Erythroblast (primary cell): ENCODE measurements at regions not wholly inside any gene's neighbourhood (a gene's known extent, or its start where the extent isn't known, plus 50 kb on each side); places are given as distances from the start of the nearest gene placed in this dataset.
"Not testable (repeated sequence)": the region's sequence is repeated elsewhere in the genome, so short reads cannot be mapped to it uniquely, and the experiment has no call there.

Experiments
- DNase-seq, 2 experiments: peaks; one replicate each; lab custom pipeline; 2025; lab: John Stamatoyannopoulos, UW
- GATA1 ChIP-seq: IDR thresholded peaks from 2 replicates; pipeline ENCODE4 v1.6.1; 2011; ENCODE audit warnings: low read depth, mild to moderate bottlenecking, control low read depth, low read length, moderate library complexity
- POLR2A ChIP-seq: IDR thresholded peaks from 2 replicates; pipeline ENCODE4 v1.6.1; 2011; ENCODE audit warnings: mild to moderate bottlenecking, low read length

GRCh38 chr2:13240789-13241487, 524.2 kb downstream of the TRIB2 start:
- TF ChIP-seq POLR2A = no peak
- TF ChIP-seq GATA1 = no peak
- DNase-seq = no peak

GRCh38 chr2:13252615-13253014, 535.9 kb downstream of the TRIB2 start:
- no peak for TF ChIP-seq POLR2A
- no peak for TF ChIP-seq GATA1
- DNase-seq = no peak

GRCh38 chr2:13255485-13255884, 538.7 kb downstream of the TRIB2 start:
- TF ChIP-seq POLR2A (no peak), GATA1 (no peak)
- no peak for DNase-seq

DNA sequence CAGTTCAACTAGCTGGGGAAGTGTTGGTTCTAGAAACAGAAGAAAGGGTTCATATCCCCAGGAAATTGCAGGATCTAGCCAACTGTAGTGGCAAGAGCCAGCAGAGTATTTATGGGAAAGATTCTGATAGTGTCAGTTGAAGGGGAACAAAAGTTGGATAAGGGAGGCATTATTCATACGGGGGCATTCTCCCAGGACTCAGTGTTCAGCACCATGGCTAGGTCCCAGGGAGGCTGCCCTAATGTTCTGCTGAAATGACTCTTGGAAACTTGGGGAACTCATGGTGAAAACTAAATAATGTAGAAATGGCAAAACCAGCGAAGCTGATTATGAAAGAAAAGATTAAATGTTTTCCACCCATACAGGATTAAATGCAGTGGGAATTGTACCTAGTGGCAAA, 543.7 kb downstream of the TRIB2 start:
- TF ChIP-seq POLR2A (no peak), GATA1 (no peak)
- DNase-seq = no peak

GRCh38 chr2:13266166-13266565, 549.4 kb downstream of the TRIB2 start:
- no peak for DNase-seq

GRCh38 chr2:13284688-13285087, 568.0 kb downstream of the TRIB2 start:
- TF ChIP-seq GATA1 (no peak), POLR2A (no peak)
- no peak for DNase-seq

More at GRCh38 chr2:13266166-13266565, 549.4 kb downstream of the TRIB2 start:
- no peak for TF ChIP-seq GATA1
- no peak for TF ChIP-seq POLR2A

DNA sequence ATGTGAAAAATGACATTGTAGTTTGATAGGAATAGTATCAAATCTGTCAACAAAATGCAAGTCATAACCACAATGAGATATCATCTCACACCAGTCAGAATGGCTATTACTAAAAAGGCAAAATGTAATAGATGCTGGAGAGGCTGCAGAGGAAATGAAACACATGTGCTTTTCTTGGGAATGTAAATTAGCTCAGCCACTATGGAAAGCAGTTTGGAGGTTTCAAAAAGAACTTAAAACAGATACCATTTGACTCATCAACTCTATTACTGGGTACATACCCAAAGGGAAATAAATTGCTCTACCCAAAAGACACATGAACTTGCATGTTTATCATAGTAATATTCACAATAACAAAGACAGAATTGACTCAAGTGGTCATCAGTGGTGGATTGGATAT, 572.6 kb downstream of the TRIB2 start:
- DNase-seq = no peak
- TF ChIP-seq GATA1 = no peak
- no peak for TF ChIP-seq POLR2A

DNA sequence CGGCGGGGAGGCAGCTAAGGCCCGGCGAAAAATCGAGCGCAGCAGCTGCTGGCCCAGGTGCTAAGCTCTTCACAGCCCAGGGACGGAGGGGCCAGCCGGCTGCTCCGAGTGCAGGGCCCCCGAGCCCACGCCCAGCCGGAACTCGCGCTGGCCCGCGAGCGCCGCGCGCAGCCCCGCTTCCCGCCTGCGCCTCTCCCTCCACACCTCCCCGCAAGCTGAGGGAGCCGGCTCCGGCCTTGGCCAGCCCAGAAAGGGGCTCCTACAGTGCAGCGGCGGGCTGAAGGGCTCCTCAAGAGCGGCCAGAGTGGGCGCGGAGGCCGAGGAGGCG, 591.7 kb downstream of the TRIB2 start:
- not testable (repeated sequence) for DNase-seq

DNA sequence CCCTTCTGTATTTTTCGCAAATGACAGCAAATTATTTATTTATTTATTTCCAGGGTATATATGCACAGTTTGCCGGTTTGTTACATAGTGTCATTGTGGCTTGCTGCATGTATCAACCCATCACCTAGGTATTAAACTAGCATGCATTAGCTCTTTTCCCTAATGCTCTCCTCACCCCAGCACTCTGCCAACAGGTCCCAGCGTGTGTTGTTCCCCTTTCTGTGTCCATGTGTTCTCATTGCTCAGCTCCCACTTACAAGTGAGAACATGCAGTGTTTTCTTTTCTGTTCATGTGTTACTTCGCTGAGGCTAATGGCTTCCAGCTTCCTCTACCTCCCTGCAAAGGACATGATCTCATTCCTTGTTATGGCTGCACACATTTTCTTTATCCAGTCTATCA, 592.3 kb downstream of the TRIB2 start:
- DNase-seq = no peak
- TF ChIP-seq GATA1 (no peak), POLR2A (no peak)

DNA sequence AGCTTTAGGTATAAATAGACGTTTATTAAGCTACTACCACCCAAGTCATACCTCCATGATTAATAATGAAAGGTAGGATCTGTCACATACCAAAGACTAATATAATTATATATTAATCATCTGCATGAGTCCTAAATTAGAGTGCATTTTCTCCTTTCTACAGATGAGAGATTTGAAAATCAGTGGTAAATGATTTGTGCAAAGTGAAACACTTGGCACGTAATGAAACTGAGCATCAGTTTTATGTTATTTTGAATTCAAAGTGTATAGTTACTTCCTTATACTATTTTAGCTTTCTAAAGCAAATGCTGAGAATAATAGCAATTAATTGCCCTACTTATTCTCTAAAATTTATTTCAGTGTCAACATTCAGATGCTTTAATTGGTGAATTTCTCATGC, 615.3 kb downstream of the TRIB2 start:
- TF ChIP-seq GATA1 (no peak), POLR2A (no peak)
- DNase-seq = no peak

DNA sequence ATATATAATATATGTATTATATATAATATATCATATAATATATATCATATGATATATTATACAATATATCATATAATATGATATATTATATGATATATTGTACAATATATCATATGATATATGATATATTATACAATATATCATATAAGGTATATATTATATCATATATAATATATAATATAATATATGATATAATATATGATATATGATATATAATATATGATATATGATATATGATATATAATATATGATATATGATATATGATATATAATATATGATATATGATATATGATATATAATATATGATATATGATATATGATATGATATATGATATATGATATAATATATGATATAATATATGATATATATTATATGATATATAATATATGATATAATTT, 617.3 kb downstream of the TRIB2 start:
- not testable (repeated sequence) for DNase-seq

GRCh38 chr2:13334545-13334944, 617.8 kb downstream of the TRIB2 start:
- DNase-seq = no peak
- TF ChIP-seq GATA1 = no peak
- no peak for TF ChIP-seq POLR2A

- TF ChIP-seq GATA1 (no peak), POLR2A (no peak)
- DNase-seq = no peak
These were observed 619.3 kb downstream of the TRIB2 start for GRCh38 chr2:13335862-13336535.

DNA sequence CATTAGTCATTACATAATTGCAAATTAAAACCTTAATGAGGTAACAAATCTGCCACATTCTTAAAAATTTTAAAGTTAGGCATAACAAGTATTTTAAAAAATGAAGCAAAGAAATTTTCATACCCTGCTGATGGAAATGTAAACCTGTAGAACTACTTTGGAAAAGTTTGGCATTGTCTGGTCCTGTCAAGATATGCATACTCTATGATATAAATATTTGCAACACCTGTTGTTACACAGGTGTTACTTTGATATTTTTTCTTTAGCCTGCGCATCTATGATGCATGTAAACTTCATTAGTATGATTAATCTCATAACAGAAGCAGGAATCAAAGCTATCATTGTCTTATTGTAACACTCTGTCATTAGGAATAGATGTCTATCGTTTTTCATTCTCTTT, 634.3 kb downstream of the TRIB2 start:
- no peak for TF ChIP-seq GATA1
- TF ChIP-seq POLR2A = no peak
- no peak for DNase-seq

DNA sequence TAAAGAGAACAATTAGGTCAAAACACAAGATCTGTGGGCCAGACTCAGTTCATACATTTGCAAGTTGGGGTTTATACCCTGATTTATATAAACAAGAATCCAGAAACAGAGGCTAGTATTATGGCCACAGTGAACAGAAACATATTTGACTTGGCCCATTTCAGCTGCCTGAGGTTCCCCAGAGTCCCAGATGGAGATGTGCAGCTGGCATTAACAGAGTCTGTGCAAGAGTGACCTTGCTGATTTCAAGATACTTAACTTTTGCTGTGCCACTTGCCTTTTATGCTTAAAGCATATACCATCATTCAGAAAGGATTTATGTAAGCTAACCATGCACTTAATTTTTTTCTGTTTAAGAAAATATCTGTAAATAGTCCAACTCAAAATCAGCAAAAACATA, 636.3 kb downstream of the TRIB2 start:
- TF ChIP-seq GATA1 = no peak
- no peak for TF ChIP-seq POLR2A
- DNase-seq = no peak
